Astrocyte of the cerebellum (primary cell): ENCODE measurements at regions not wholly inside any gene's neighbourhood (a gene's known extent, or its start where the extent isn't known, plus 50 kb on each side); places are given as distances from the start of the nearest gene placed in this dataset.
A peak's percentile ranks its signal among the peaks of the same experiment; 100 is the strongest.

Source experiments
- DNase-seq: peaks from one replicate; pipeline ENCODE4 v3.0.0-alpha.2; 2011; ENCODE audit warnings: low read depth
- H3K4me3 ChIP-seq: 2 replicates; pipeline ENCODE4 v1.5.1; 2011; ENCODE audit warnings: mild to moderate bottlenecking, low read depth, low read length, moderate library complexity
- CTCF ChIP-seq: IDR thresholded peaks from 2 replicates; pipeline ENCODE4 v1.5.1; 2012; ENCODE audit warnings: low read length, low read depth, moderate library complexity, mild to moderate bottlenecking; ENCODE audit errors: missing control alignments
- in situ Hi-C: cut with HindIII; loops from 2 replicates; pipeline ENCODE4 v1.10.0; 2017; ENCODE audit warnings: low sequenced_read_pairs

- no peak for TF ChIP-seq CTCF
Measured at GRCh38 chr16:48905632-48906505, 295.9 kb upstream of the N4BP1 start.

GRCh38 chr16:48904333-48904732 is 294.4 kb upstream of the N4BP1 start:
- DNase-seq: no peak
- in situ Hi-C loops: no loop called here
- no peak for TF ChIP-seq CTCF
- no peak overlapping the region for H3K4me3 ChIP-seq

More at GRCh38 chr16:48905632-48906505, 295.9 kb upstream of the N4BP1 start:
- no peak overlapping the region for H3K4me3 ChIP-seq
- in situ Hi-C loops: no loop called here
- DNase-seq: no peak

GRCh38 chr16:48903039-48903438 is 293.1 kb upstream of the N4BP1 start:
- no peak overlapping the region for H3K4me3 ChIP-seq
- in situ Hi-C loops: no loop called here
- TF ChIP-seq CTCF: no peak
- DNase-seq: no peak

GRCh38 chr16:48901712-48902374 is 291.9 kb upstream of the N4BP1 start:
- in situ Hi-C loops: no loop called here
- TF ChIP-seq CTCF: peak; percentile 19
- H3K4me3 ChIP-seq: no peak overlapping the region
- no peak for DNase-seq

- H3K4me3 ChIP-seq: no peak overlapping the region
- DNase-seq: no peak
- in situ Hi-C loops: no loop called here
- TF ChIP-seq CTCF: no peak
Measured at GRCh38 chr16:48899500-48899899, 289.5 kb upstream of the N4BP1 start.

- in situ Hi-C loops: no loop called here
- H3K4me3 ChIP-seq: no peak overlapping the region
- no peak for TF ChIP-seq CTCF
- no peak for DNase-seq
Measured at GRCh38 chr16:48897698-48898205, 287.8 kb upstream of the N4BP1 start.
